ENCODE measurements at regions not wholly inside any gene's neighbourhood (a gene's known extent, or its start where the extent isn't known, plus 50 kb on each side); places are given as distances from the start of the nearest gene placed in this dataset.

DNA sequence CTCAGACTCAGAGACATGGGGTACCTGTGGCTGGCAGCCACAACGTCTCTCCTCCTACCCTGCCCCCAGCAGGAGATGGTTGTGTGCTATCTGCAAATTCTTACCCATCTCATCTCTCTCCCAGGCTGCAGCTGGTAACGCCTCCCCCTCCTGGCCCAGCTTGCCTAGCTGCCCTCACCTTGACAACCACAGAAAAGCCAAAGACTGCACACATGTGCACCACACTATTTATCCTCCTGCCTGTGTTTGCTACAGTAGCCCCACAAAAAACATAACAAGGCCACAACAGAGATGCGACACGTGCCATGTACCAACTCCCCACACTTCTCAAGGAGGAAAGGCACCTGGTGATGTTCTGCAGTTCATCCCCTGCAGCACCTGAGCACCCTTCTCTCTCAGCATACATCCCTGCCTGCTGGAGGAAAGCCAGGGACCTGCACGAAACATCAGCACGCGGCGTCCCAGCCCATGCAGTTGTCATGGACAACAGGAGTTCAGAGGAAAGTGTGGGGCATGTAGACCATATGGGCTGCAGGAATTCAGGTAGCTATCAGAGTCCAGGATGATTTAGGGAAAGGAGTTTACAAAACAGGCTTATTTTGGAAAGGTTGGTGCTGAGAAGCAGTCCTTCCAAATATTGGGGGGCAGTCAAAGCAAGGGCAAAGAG, 168.7 kb downstream of the C5orf15 start:
- no peak for DNase-seq (ENCODE audit: low read depth in 3 of 3)

DNA sequence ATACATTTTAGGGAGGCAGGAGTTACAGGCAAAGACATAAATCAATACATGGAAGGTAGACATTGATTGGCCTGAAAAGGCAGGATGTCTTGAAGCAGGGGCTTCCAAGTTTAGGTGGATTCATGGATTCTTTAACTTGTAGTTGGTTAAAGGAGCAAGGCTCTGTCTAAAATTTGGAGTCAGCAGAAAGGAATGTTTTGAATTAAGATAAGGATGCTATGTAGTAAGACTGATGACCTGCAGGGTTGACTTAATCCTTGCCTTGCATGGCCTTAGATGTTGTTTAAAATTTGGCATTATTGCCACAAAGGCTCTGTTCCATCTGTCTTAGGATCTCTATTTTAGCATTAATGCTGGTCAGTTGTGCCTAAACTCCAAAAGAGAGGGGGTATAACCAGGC, 171.3 kb downstream of the C5orf15 start:
- DNase-seq (ENCODE audit: low read depth in 3 of 3): no peak

DNA sequence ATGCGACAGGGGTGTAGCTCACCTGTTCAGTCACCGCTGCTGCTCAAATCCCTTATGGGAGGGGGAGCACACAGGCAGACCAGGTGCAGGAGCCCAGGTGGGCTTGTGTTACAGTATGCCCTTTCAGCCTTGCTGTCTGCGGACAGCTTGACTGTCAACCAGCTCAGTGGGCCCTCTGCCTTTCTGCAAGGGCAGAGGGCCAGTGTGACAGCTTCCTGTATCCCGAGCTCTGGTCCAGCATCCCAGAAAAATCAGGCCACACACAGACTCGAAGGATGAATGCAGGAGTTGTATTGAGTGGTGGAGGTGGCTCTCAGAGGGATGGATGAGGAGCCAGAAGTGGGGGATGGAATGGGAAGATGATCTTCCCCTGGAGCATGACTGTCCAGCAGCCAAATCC, 172.2 kb downstream of the C5orf15 start:
- DNase-seq (ENCODE audit: low read depth in 3 of 3): no peak

DNA sequence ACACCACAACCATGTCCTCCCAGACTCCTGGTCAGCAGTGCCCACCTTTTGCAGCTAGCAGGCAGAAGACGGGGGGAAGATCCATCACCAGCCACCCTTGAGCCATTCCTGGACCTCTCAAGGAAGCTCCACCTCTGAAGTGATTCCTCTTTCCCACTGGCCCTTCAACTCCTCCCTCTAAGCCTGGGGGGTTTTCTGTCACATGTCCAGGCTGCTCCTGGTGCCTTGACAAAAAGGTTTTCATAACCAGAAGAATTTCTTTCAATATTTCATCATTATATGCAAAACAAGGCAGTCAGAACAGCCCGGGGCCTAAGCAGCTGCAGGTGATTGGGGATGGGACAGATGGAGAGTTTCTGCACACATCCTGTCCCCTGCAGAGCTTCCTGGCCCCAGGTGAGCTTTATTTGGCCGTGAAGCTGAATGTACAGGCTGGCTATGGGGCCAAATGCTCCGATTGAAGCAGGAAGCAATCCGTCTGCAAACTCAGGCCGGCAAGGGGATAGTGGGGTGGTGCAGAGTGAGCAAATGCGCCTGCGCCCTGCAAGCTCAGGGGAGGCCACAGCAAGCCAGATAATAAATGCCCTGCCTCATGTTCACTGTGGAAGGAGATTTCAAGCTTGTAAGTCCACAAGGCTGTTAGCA, 173.5 kb downstream of the C5orf15 start:
- DNase-seq (ENCODE audit: low read depth in 3 of 3): no peak

DNA sequence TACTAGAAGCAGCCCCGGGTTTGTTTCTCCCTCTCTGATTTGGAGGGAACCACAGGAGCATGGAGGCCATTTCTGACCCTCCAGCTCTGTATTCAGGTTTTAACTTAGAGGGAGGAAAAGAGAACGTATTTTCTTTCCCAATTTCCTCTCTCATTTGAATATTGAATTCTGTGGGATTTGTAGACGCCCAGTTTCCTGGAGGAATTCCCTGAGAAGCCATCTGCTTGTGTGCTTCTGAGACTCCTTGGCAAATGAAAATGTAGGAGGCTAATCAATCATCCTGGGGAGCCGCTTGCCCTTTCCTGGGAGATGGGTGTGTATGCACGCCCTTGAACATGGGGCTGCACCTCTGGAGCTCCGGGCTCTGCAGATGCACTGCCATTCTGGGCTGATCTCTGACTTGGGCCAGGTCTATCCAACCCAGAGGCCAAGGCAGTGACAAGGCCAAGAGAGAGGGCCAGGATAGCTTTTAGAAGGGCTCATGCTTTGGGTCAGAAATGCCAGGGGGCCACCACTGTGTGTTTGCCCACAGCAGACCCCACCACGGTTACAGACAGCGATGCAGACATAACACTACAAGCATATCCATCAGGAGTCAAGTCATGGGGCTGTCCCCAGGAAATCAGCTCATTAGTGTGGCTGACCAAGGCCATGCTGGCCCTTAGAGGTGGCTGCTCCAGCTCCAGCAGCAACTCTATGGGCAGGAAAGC, 174.5 kb downstream of the C5orf15 start:
- no peak for DNase-seq (ENCODE audit: low read depth in 3 of 3)

DNA sequence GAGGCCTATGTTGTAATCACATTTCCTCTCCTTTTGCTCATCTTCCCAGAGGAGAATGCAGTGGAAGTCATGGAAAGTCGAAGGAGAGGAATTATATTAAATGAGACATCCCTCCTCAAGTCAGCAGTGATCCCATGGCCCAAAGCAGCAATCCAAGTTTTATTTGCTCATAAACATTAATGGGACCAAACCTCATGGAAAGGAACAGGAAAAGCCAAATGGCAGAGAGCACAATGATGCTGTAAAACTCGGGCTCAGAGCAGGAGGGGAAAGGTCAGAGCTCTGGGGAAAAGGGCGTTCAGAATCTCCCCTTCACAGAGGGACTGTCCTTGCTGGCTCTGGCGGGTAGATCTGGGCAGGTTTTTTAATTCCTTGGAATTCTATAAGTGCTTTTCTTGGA, 175.8 kb downstream of the C5orf15 start:
- no peak for DNase-seq (ENCODE audit: low read depth in 3 of 3)

DNA sequence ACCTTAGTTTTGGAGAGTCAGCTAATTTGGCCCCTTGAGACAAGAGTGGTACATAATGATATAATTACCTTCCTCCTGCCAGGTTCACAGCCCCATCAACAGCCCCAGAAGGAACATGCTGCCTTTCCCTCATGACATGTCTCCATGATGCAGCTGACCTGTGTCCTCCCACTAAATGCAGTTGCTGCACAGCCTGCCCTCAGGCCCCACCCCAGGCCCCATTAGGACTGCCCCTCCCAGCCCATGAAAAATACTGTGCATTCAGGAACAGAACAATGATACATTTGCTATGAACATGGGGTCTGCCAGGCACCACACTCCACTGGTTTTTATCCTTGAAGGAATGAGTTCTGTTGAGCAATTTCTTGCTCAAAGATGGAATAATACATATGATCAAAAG, 176.4 kb downstream of the C5orf15 start:
- no peak for DNase-seq (ENCODE audit: low read depth in 3 of 3)

DNA sequence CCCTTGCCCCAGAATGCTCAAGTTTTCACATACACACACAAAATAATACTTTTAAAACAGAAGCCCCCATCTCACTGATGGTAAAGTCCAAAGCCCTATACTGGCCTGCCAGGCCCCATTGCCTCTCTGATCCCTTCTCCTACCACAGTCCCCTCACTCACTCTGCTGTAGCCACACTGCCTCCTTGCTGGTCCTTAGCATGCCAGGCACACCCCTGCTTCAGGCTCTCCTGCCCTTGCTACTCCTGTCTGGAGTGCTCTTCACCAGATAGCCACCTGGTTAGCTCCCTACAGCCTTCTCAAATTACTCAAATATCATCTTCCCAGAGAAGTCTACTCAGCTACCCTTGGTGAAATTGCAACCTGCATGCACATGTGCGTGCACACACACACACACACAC, 177.5 kb downstream of the C5orf15 start:
- no peak for DNase-seq (ENCODE audit: low read depth in 3 of 3)

DNA sequence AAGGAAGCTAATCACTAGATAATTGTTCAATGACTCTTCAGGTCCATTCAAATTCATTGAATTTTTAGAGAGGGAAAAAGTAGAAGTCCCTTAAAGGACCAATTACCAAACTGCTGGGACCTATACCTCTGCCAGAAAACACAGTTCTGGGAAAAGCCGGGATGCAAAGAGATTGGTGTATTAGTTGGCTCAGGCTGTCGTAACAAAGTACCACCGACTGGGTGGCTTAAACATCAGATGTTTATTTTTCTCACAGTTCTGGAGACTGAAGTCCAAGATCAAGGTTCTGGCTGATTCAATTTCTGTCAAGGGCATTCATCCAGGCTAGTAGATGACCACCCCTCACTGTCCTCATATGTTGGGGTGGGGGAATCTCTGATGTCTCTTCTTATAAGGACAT, 177.1 kb upstream of the FSTL4 start:
- DNase-seq (ENCODE audit: low read depth in 3 of 3): no peak

DNA sequence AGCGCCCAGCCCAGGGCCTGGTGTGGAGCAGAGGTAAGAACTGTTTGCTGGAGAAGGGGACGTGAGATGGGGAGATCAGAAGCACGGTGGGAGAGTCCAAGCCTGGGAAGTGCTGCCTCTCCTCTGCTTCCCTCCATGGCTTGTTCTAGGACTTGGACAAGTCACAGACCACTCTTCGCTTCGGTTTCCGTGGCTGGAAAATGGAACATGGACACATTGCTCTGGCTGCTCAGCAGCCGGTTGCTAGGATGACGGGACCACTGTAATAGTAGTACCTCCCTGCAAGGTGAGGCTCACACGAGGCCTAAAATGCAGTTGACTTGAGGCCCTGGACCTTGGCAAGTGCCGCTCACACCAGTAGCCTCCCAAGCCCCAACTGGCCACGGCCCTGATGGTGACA, 175.8 kb upstream of the FSTL4 start:
- DNase-seq (ENCODE audit: low read depth in 3 of 3): no peak

DNA sequence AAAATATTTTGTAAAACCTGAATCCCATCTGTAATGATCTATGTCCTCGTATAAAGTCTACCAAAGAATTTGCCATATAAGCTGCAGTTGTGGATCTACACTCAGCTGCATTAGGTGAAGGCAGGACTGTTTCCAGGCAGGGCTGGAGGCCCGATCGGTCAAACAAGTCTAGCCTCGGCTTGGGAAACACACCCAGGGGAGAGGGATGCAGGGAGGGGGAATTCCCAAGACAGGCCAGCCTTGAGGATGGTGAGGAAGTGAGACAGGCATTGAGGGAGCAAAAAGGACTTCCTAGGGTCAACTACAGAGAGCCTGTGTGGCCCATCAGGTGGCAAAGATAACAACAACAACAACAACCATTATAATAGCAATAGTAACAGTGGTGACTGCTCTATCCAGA, 174.1 kb upstream of the FSTL4 start:
- no peak for DNase-seq (ENCODE audit: low read depth in 3 of 3)

DNA sequence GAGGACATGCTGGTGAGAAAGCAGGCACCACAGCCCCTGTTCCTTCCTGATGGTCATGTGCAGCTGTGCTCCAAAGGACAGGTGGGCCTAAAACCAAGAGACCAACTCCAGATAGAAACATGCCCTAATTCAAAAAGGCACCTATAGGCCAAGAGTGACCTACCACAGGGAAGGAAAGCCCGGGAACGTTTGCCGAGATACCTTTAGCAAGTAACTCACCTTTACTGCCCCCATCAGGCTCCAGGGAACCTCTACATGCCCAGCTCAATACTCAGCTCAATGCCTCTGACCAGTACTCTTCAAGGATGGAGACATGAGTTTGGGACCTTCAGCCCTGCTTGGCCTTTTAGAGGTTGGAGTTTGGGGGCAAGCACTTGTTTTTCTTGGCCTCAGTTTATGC, 172.8 kb upstream of the FSTL4 start:
- no peak for DNase-seq (ENCODE audit: low read depth in 3 of 3)

DNA sequence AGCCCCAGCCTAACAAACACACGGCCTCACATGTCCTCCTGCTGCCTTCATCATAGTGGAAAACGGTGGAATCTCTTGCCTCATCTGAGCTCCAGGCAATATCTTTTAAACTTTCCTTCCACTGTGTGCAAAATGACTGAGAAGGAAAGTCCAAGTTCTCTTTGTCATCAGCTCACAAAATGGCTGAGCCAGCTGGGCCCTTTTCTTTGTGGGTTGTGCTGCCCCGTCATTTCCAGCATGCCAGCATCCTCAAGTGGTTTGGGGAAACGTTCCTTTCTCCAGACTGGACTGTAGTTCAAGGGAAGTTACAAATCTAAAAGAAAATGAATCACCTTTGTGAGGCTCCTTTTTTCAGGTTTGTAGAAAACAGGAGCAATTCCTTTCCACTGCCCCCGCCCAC, 171.1 kb upstream of the FSTL4 start:
- no peak for DNase-seq (ENCODE audit: low read depth in 3 of 3)

DNA sequence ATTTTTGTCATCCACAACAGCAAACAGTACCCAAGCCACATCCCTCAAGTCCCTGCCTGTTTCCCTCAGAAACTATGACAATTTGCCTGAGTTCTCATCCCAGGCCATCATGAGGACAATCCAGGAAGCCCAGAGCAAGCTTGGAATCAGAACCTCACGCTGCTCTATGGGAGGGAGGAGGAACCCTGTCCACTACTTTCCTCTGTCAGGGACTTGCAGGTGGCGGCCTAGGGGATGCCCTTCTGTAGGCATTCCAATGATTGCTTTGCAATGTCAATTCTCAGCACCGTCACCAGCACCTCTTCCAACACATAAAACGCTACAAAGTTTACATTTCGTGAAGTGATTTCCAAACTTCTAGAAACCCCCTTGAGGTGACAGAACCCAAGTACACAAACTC, 170.4 kb upstream of the FSTL4 start:
- DNase-seq (ENCODE audit: low read depth in 3 of 3): no peak

DNA sequence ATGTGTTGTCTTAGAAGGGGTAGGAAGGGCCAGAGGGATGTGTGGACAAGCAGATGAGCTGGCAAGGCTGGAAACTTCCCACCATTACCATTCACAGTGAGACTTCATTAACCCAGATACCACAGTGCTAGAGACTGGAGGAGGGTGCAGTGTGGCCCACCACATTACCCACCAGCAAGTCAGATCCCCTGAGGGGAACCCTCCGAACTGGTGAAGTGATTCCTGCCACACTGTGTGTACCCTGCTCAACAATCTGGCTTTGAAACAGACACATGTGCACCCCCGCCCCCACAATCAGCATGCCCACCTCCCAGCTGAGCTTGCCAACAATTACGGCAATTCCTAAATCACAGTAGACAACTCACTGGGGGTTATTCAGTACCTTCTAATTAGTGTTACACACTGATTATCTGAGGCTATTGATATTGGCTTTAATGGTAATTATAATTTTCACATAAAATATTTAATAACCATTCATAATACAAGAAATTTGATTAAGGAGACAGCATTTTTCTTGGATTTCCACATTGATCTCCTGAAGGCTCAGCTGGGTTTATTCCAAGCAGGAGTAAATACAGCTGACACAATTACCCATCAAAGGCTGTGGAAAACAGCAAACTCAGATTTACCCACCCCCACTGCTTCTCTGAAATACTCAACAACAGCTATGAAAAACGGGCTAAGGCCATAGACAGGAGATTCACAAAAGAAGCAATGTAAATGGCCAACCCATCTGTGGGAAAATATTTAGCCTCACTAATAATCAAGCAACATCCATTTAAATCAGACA, 169.3 kb upstream of the FSTL4 start:
- no peak for DNase-seq (ENCODE audit: low read depth in 3 of 3)

DNA sequence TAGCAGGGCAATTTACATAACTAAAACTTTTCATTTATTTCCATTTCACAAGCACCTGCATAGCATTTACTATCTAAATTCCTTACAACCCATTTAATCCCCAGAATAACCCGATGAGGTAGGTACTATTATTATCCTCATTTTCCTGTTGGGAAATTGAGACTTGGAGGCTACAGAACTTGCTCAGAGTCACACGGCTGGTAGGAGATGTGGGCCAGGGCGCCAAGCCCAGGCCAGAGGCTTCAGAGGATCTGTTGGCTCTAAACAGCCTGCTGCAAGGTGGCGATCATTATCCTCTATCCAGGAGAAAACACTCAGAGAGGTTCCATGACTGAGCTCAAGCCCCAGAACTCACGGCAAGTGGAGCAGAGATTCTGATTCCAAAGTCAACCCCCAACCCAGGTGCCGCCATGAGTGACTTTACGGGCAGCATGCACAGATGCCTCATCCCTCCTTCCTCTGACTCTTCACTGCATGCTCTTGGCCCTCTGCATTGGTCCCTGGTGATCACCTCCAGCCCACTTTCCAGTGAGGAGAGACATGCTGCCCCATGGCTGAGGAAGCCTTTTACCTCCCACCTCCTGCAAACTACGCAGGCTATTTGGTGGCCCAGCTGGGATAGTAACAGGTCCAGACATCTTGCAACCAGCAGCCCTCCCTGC, 168.4 kb upstream of the FSTL4 start:
- no peak for DNase-seq (ENCODE audit: low read depth in 3 of 3)

DNA sequence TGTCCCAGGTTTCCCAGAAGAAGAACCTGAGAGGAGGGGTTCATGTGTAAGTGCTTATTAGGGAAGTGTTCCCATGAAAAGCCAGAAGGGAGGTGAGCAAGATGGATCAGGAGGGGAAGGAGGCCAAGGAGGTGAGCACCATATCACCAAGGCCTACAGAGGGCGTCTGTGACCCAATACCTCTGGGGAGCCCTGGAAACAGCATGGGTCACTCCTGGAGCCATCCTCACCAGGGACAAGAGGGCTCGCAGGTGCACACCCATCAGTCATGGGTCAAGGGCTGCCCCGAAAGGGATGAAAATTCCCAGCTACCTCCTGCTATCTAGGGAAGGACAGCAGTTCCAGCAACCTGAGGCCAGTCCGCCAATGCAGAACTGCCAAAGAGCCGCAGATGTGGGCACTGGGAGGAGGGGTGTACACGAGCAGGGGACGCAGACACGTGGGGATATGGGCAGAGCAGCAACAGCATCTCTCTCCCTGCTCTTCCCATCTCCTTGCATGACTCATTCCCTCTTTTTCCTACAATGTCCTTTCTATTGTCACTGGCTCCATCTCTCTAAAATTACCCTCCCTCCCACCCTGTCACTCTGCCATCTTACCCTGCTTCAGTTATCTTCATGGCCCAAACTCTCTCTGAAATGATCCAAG, 167.6 kb upstream of the FSTL4 start:
- DNase-seq (ENCODE audit: low read depth in 3 of 3): no peak

DNA sequence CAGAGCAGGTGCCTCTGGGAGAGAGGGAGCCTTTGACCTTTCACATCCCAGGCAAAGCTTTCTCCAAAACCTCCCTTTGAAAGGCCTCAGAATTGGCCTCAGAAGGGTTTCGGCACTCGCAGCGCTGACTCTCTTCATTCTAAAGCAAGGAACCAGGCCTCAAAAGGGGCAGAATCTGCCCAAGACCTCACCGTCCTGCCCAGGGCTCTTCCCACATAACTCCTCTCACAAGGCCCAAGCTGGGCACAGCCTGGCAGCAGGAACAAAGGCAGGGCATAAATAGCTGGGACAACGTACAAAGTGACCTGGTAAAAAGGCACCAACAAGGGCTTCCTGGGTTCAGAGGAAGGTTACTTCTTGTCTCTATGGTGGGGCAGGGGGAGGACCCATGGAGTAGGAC, 166.3 kb upstream of the FSTL4 start:
- DNase-seq (ENCODE audit: low read depth in 3 of 3): no peak

DNA sequence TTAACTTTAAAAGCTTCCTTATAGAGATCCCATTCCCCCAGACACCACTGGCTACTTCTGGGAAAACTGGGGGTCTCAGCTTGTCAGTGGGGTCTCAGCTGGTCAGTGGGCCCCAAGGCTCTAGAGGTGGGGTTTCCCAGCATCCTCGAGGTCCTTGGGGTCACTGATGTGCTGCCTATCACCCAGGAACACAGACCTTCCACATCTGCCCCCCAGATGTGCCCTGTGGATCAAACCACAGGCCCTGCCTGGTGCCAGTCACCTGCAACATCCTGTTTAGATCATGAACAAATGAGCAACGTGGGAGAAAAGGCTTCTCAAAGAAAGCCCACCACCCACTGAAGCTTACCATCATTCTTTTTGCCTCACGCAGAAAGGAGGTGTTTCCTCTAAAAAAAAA, 165.6 kb upstream of the FSTL4 start:
- DNase-seq (ENCODE audit: low read depth in 3 of 3): no peak

DNA sequence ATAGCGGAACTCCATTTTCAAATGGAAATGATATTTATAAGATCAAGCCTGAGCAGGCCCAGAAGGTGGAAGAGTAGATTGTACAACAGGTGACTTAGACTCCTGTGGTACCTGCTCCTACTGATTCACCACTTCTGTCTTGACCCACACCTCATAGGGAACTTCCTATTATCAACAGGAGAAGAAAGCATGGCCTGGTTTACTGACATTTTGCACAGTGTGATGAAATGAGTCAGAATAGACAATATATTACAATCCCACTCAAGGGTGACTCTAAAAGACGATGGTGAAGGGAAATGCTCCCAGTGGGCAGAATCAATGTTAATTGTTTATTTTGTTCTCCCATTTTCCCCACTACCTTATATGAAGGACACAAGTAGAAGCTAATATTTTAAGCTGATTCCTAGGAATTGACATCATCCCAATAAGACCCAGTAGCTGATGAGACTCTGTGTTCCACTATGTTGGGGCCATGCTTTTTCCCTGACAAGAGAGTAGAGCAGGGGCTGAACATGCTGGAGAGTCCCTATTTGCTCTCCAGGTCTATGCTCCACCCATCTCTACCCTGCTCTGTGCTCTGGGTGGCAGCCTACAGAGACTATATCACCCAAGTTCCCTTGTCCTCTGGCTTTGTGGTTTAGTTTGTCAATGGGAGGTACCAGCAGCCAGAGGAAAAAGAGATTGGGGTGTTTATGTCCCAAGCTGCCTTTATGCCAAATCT, 163.4 kb upstream of the FSTL4 start:
- no peak for DNase-seq (ENCODE audit: low read depth in 3 of 3)
